CD14-positive monocyte (primary cell): ENCODE measurements at regions not wholly inside any gene's neighbourhood (a gene's known extent, or its start where the extent isn't known, plus 50 kb on each side); places are given as distances from the start of the nearest gene placed in this dataset.

Source experiments
- DNase-seq, 3 donors: peaks; one replicate each; pipeline ENCODE4 v3.0.0-alpha.2; 2011 to 2022
- H2AFZ ChIP-seq: 2 replicates; pipeline ENCODE4 v1.6.0; 2012; ENCODE audit warnings: mild to moderate bottlenecking, low read depth, low read length, inconsistent platforms; ENCODE audit not compliant: insufficient read depth, poor library complexity, severe bottlenecking
- H3K27ac ChIP-seq, 2 donors: 1 replicate in 1 of 2; 2 replicates in 1 of 2; pipeline ENCODE4 v1.5.1; 2012 to 2013; ENCODE audit warnings: low read length in 2 of 2, control low read depth in 1 of 2, inconsistent platforms in 1 of 2, low read depth in 1 of 2, mild to moderate bottlenecking in 1 of 2
- H3K27me3 ChIP-seq, 2 donors: one replicate each; pipeline versions ENCODE4 v1.6.0 to v1.6.1; 2011 to 2013; ENCODE audit warnings: low read length in 2 of 2; ENCODE audit not compliant: control insufficient read depth in 2 of 2, insufficient read depth in 2 of 2
- H3K36me3 ChIP-seq, 2 donors: replicated peaks in 1 of 2; 1 replicate in 1 of 2; 2 replicates in 1 of 2; pipeline versions ENCODE4 v1.5.1 to v1.6.1; 2012 to 2013; ENCODE audit warnings: low read length in 2 of 2, control low read depth in 1 of 2, inconsistent platforms in 1 of 2, mild to moderate bottlenecking in 1 of 2; ENCODE audit not compliant: insufficient read depth in 2 of 2, control insufficient read depth in 1 of 2
- H3K4me1 ChIP-seq, 2 donors: 1 replicate in 1 of 2; 2 replicates in 1 of 2; pipeline versions ENCODE4 v1.5.1 to v1.6.1; 2012 to 2013; ENCODE audit warnings: low read length in 2 of 2, control low read depth in 1 of 2, inconsistent platforms in 1 of 2, mild to moderate bottlenecking in 1 of 2, moderate library complexity in 1 of 2; ENCODE audit not compliant: insufficient read depth in 2 of 2, control insufficient read depth in 1 of 2
- H3K4me2 ChIP-seq: replicated peaks from 2 replicates; pipeline ENCODE3; 2012; ENCODE audit warnings: low read length, moderate library complexity, mild to moderate bottlenecking; ENCODE audit not compliant: poor library complexity, severe bottlenecking; ENCODE audit errors: extremely low read depth
- H3K4me3 ChIP-seq, 3 experiments: fragments of 200-600 bp in 1 of 3; sonication (generic) in 1 of 3; replicated peaks in 1 of 3; 1 replicate in 2 of 3; 2 replicates in 1 of 3; pipeline ENCODE4 v1.5.1; 2011 to 2013; ENCODE audit warnings: low read length in 3 of 3, mild to moderate bottlenecking in 3 of 3, control low read depth in 2 of 3, low read depth in 2 of 3, inconsistent platforms in 1 of 3, moderate library complexity in 1 of 3
- H3K79me2 ChIP-seq: 2 replicates; pipeline ENCODE4 v1.6.0; 2012; ENCODE audit warnings: mild to moderate bottlenecking, control low read depth, inconsistent platforms, low read length, moderate library complexity; ENCODE audit not compliant: insufficient read depth
- H3K9ac ChIP-seq: 2 replicates; pipeline ENCODE4 v1.6.0; 2017; ENCODE audit warnings: low read length, mild to moderate bottlenecking; ENCODE audit not compliant: insufficient read depth, poor library complexity, severe bottlenecking
- H3K9me3 ChIP-seq, 2 donors: replicated peaks in 1 of 2; 1 replicate in 1 of 2; 2 replicates in 1 of 2; pipeline versions ENCODE4 v1.5.1 to v1.6.1; 2012 to 2013; ENCODE audit warnings: low read length in 2 of 2, control low read depth in 1 of 2; ENCODE audit not compliant: control insufficient read depth in 1 of 2, insufficient read depth in 1 of 2
- H4K20me1 ChIP-seq: 2 replicates; pipeline ENCODE4 v1.6.0; 2012; ENCODE audit warnings: mild to moderate bottlenecking, low read length, control low read depth, moderate library complexity; ENCODE audit not compliant: insufficient read depth
- H3K27ac Mint-ChIP-seq, 7 donors: one replicate each; pipeline ENCODE4 v1.8.0; 2020; ENCODE audit warnings: mild to moderate bottlenecking in 7 of 7, mixed read lengths in 7 of 7, moderate library complexity in 6 of 7, inconsistent platforms in 2 of 7
- H3K27me3 Mint-ChIP-seq, 3 donors: one replicate each; pipeline ENCODE4 v1.8.0; 2021 to 2022; ENCODE audit warnings: low read depth in 3 of 3, mild to moderate bottlenecking in 3 of 3, mixed read lengths in 3 of 3, moderate library complexity in 3 of 3, inconsistent platforms in 1 of 3
- H3K36me3 Mint-ChIP-seq, 2 donors: one replicate each; pipeline ENCODE4 v1.8.0; 2020; ENCODE audit warnings: mixed read lengths in 2 of 2, inconsistent platforms in 1 of 2, mild to moderate bottlenecking in 1 of 2
- H3K4me1 Mint-ChIP-seq: one replicate; pipeline ENCODE4 v1.8.0; 2020; ENCODE audit warnings: mild to moderate bottlenecking, mixed read lengths
- H3K4me3 Mint-ChIP-seq, 2 donors: one replicate each; pipeline ENCODE4 v1.8.0; 2020; ENCODE audit warnings: mild to moderate bottlenecking in 2 of 2, mixed read lengths in 2 of 2, moderate library complexity in 1 of 2
- H3K9me3 Mint-ChIP-seq, 7 donors: one replicate each; pipeline ENCODE4 v1.8.0; 2020 to 2022; ENCODE audit warnings: mixed read lengths in 7 of 7, mild to moderate bottlenecking in 6 of 7, moderate library complexity in 6 of 7, inconsistent platforms in 2 of 7
- WGBS: methylation state at CpG from one replicate; pipeline ENCODE4 v1.1.5; 2013; ENCODE audit warnings: missing lambda C conversion rate; ENCODE audit not compliant: insufficient coverage; 5-methylcytosine and 5-hydroxymethylcytosine counted together
- intact Hi-C, 2 donors: fragments of 100-400 bp; cut with micrococcal nuclease; formaldehyde crosslinking; loops; one replicate each; pipeline versions ENCODE4 v1.15.0 to v1.15.1; 2023
- TF ChIP-seq, protein P1 (sequence below): fragments of 200-600 bp; IDR thresholded peaks from one replicate; pipeline ENCODE4 v1.8.0; 2022; ENCODE audit warnings: antibody characterized with exemption, mild to moderate bottlenecking

DNA sequence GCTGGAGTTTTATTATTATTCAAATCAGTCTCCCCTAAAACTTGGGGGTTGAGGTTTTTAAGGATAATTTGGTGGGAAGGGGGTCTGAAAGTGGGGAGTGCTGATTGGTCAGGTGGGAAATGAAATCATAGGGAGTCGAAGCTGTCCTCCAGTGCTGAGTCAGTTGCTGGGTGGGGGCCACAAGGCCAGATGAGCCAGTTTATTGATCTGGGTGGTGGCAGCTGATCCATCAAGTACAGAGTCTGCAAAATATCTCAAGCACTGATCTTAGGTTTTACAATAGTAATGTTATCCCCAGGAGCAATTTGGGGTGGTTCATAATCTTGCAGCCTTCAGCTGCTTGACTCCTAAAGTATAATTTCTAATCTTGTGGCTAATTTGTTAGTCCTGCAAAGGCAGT, 146.0 kb upstream of the SPACA1 start:
- Histone ChIP-seq H3K79me2 (no peaks in the 10 kb centered on the region), H2AFZ (no peak overlapping the region), H3K36me3 (no peaks in the 10 kb centered on the region), H3K9me3 (no peaks in the 10 kb centered on the region), H3K27me3 (peaks cover 8% of the 10 kb centered on the region in 2 donors), H3K4me1 (peaks cover 26% of the 10 kb centered on the region in 2 donors), H3K27ac (peak overlapping the region; percentile 33 to 72), H4K20me1 (no peaks in the 10 kb centered on the region), H3K4me2 (no peak overlapping the region), H3K4me3 (no peak overlapping the region), H3K9ac (no peak overlapping the region)
- Mint-ChIP-seq H3K27me3 (peaks cover 4 to 11% (median 6%) of the 10 kb centered on the region in 3 donors), H3K4me3 (no peak overlapping the region), H3K27ac (peak overlapping the region in 6 of 7 donors; percentile 63 to 93 (median 75)), H3K4me1 (peaks cover 31% of the 10 kb centered on the region), H3K9me3 (no peaks in the 10 kb centered on the region), H3K36me3 (no peaks in the 10 kb centered on the region)
- 86% methylated on average over 1 of the region's 1 CpG for WGBS
- intact Hi-C loops = no loop called here
- no peak for DNase-seq
- TF ChIP-seq, protein P1, sequence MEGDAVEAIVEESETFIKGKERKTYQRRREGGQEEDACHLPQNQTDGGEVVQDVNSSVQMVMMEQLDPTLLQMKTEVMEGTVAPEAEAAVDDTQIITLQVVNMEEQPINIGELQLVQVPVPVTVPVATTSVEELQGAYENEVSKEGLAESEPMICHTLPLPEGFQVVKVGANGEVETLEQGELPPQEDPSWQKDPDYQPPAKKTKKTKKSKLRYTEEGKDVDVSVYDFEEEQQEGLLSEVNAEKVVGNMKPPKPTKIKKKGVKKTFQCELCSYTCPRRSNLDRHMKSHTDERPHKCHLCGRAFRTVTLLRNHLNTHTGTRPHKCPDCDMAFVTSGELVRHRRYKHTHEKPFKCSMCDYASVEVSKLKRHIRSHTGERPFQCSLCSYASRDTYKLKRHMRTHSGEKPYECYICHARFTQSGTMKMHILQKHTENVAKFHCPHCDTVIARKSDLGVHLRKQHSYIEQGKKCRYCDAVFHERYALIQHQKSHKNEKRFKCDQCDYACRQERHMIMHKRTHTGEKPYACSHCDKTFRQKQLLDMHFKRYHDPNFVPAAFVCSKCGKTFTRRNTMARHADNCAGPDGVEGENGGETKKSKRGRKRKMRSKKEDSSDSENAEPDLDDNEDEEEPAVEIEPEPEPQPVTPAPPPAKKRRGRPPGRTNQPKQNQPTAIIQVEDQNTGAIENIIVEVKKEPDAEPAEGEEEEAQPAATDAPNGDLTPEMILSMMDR = no peak

DNA sequence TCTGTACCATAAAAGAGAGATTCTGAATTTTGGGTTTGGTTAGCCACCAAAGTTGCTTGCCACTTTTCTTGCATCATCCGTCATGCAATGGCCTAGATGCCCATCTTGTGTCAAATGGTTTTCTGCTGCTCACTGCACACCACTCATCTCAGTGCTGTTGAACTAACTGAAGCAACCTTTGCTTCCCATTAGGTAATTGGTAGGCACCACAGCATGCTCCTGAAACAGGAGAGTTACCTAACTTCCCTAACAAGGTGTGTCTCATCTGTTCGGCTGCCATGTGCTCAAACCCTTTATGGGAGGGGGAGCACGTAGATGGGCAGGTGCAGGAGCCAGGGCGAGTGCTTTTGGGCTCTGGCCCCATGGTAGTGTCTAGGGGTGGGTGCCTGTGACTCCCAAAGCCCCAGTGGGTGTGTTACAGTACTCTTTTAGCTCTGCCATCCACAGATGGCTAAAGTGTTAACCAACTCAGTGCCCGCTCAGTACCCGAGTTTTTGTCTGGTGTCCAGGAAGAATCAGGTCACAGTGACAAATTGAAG, 147.4 kb upstream of the SPACA1 start:
- Mint-ChIP-seq H3K27me3 (peaks cover under 1 to 7% (median 1%) of the 10 kb centered on the region in 3 donors), H3K4me3 (no peak overlapping the region), H3K9me3 (no peaks in the 10 kb centered on the region), H3K36me3 (no peaks in the 10 kb centered on the region), H3K4me1 (peaks cover 31% of the 10 kb centered on the region), H3K27ac (peak overlapping the region in 1 of 7 donors; percentile 36)
- no peak overlapping the region for H2AFZ ChIP-seq
- H3K4me3 ChIP-seq = no peak overlapping the region
- H3K4me2 ChIP-seq = no peak overlapping the region
- DNase-seq = no peak
- intact Hi-C loops = no loop called here
- H3K27ac ChIP-seq = no peak overlapping the region
- H3K36me3 ChIP-seq = no peaks in the 10 kb centered on the region
- H3K9ac ChIP-seq = no peak overlapping the region
- H4K20me1 ChIP-seq = no peaks in the 10 kb centered on the region
- H3K79me2 ChIP-seq = no peaks in the 10 kb centered on the region
- H3K4me1 ChIP-seq = peaks cover 26% of the 10 kb centered on the region in 2 donors
- peaks cover 0 to 3% of the 10 kb centered on the region in 2 donors for H3K27me3 ChIP-seq
- TF ChIP-seq, protein P1 = no peak
- WGBS = 97% methylated on average over 5 of the region's 6 CpGs
- no peaks in the 10 kb centered on the region for H3K9me3 ChIP-seq
